Esophagus muscularis mucosa (tissue), 4 donors: ENCODE measurements at regions not wholly inside any gene's neighbourhood (a gene's known extent, or its start where the extent isn't known, plus 50 kb on each side); places are given as distances from the start of the nearest gene placed in this dataset.

ENCODE experiments used
- CTCF ChIP-seq, 3 experiments: fragments of 200-600 bp in 2 of 3; fragments of 450-650 bp in 1 of 3; sonication (generic) in 2 of 3; IDR thresholded peaks; one replicate each; pipeline ENCODE4 v1.5.1; 2017 to 2019; ENCODE audit warnings: antibody characterized with exemption in 3 of 3, mild to moderate bottlenecking in 2 of 3, moderate library complexity in 1 of 3
- EP300 ChIP-seq: sonication (generic); formaldehyde crosslinking; IDR thresholded peaks from one replicate; pipeline ENCODE4 v1.6.1; 2017; ENCODE audit warnings: antibody characterized with exemption
- POLR2A ChIP-seq: fragments of 450-650 bp; IDR thresholded peaks from one replicate; pipeline ENCODE4 v1.6.1; 2017; ENCODE audit warnings: antibody characterized with exemption, moderate library complexity, mild to moderate bottlenecking, low read depth
- POLR2AphosphoS5 ChIP-seq, 2 donors: sonication (generic); formaldehyde crosslinking; IDR thresholded peaks; one replicate each; pipeline ENCODE4 v1.6.1; 2017; ENCODE audit warnings: antibody characterized with exemption in 2 of 2

GRCh38 chr4:126827669-126828068, 805.1 kb upstream of the INTU start:
- TF ChIP-seq POLR2A (no peak), CTCF (IDR thresholded peaks at IDR 0.05) (no peak), EP300 (no peak), POLR2AphosphoS5 (IDR thresholded peaks at IDR 0.05) (no peak)
